ENCODE measurements at regions not wholly inside any gene's neighbourhood (a gene's known extent, or its start where the extent isn't known, plus 50 kb on each side); places are given as distances from the start of the nearest gene placed in this dataset.
"Not testable (repeated sequence)": the region's sequence is repeated elsewhere in the genome, so short reads cannot be mapped to it uniquely, and the experiment has no call there.

- not testable (repeated sequence) for DNase-seq (ENCODE audit: low spot score)
Observed at GRCh38 chr10:38362514-38362913, 268.4 kb downstream of the ZNF37A start.

GRCh38 chr10:38364073-38364472 lies 269.9 kb downstream of the ZNF37A start:
- not testable (repeated sequence) for DNase-seq (ENCODE audit: low spot score)

- DNase-seq (ENCODE audit: low spot score) = peak; percentile 43
Observed at GRCh38 chr10:38365917-38366316, 271.8 kb downstream of the ZNF37A start.

- DNase-seq (ENCODE audit: low spot score) = not testable (repeated sequence)
Observed at GRCh38 chr10:38383800-38384199, 289.7 kb downstream of the ZNF37A start.

- not testable (repeated sequence) for DNase-seq (ENCODE audit: low spot score)
Observed at GRCh38 chr10:38386869-38387268, 292.7 kb downstream of the ZNF37A start.

- peak; percentile 62 for DNase-seq (ENCODE audit: low spot score)
Observed at GRCh38 chr10:38390725-38391124, 296.6 kb downstream of the ZNF37A start.

GRCh38 chr10:38395465-38395864 lies 301.3 kb downstream of the ZNF37A start:
- DNase-seq (ENCODE audit: low spot score) = not testable (repeated sequence)

GRCh38 chr10:38396178-38396954 lies 302.2 kb downstream of the ZNF37A start:
- DNase-seq (ENCODE audit: low spot score) = not testable (repeated sequence)

GRCh38 chr10:38401565-38401964 lies 307.4 kb downstream of the ZNF37A start:
- not testable (repeated sequence) for DNase-seq (ENCODE audit: low spot score)

- peak; percentile 96 for DNase-seq (ENCODE audit: low spot score)
Observed at GRCh38 chr10:38402442-38403346, 308.6 kb downstream of the ZNF37A start.

- not testable (repeated sequence) for DNase-seq (ENCODE audit: low spot score)
Observed at GRCh38 chr10:38403347-38404117, 309.4 kb downstream of the ZNF37A start.

GRCh38 chr10:38423634-38424033 lies 329.5 kb downstream of the ZNF37A start:
- DNase-seq (ENCODE audit: low spot score) = not testable (repeated sequence)

GRCh38 chr10:38430242-38430641 lies 336.1 kb downstream of the ZNF37A start:
- DNase-seq (ENCODE audit: low spot score) = not testable (repeated sequence)

GRCh38 chr10:38437359-38437758 lies 343.2 kb downstream of the ZNF37A start:
- DNase-seq (ENCODE audit: low spot score) = not testable (repeated sequence)

- not testable (repeated sequence) for DNase-seq (ENCODE audit: low spot score)
Observed at GRCh38 chr10:38448614-38449355, 354.6 kb downstream of the ZNF37A start.

GRCh38 chr10:38449618-38450017 lies 355.5 kb downstream of the ZNF37A start:
- DNase-seq (ENCODE audit: low spot score) = not testable (repeated sequence)

- not testable (repeated sequence) for DNase-seq (ENCODE audit: low spot score)
Observed at GRCh38 chr10:38450372-38451057, 356.4 kb downstream of the ZNF37A start.

GRCh38 chr10:38451306-38451967 lies 357.3 kb downstream of the ZNF37A start:
- DNase-seq (ENCODE audit: low spot score) = not testable (repeated sequence)

Data from CD4-positive, alpha-beta T cell treated with Interleukin-2 at 100 ng/mL for 4 hours (primary cell).